Stimulated activated CD4-positive, alpha-beta T cell treated with anti-CD3 and anti-CD28 coated beads, Interleukin-15, amount 100 ng/mL, for 48 hours (primary cell): ENCODE measurements at regions not wholly inside any gene's neighbourhood (a gene's known extent, or its start where the extent isn't known, plus 50 kb on each side); places are given as distances from the start of the nearest gene placed in this dataset.

Source experiments
- DNase-seq, 2 donors: peaks; one replicate each; pipeline ENCODE4 v3.0.0-alpha.2; 2020; ENCODE audit warnings: low read depth in 2 of 2

GRCh38 chr17:34825884-34826283 lies 135.4 kb downstream of the CCT6B start:
- DNase-seq: no peak

GRCh38 chr17:34825102-34825501 lies 136.2 kb downstream of the CCT6B start:
- no peak for DNase-seq

- no peak for DNase-seq
These were observed 138.2 kb downstream of the CCT6B start for GRCh38 chr17:34823023-34823422.

GRCh38 chr17:34822007-34822739 lies 139.1 kb downstream of the CCT6B start:
- DNase-seq: no peak

GRCh38 chr17:34820922-34821321 lies 140.3 kb downstream of the CCT6B start:
- DNase-seq: no peak

- DNase-seq: no peak
These were observed 140.9 kb downstream of the CCT6B start for GRCh38 chr17:34820248-34820801.

- DNase-seq: no peak
These were observed 143.8 kb downstream of the CCT6B start for GRCh38 chr17:34817252-34818035.

GRCh38 chr17:34816848-34817247 lies 144.4 kb downstream of the CCT6B start:
- no peak for DNase-seq

GRCh38 chr17:34813290-34813689 lies 148.0 kb downstream of the CCT6B start:
- no peak for DNase-seq

- DNase-seq: no peak
These were observed 149.7 kb downstream of the CCT6B start for GRCh38 chr17:34811561-34811960.

- DNase-seq: no peak
These were observed 160.6 kb downstream of the CCT6B start for GRCh38 chr17:34800661-34801060.

- no peak for DNase-seq
These were observed 161.5 kb downstream of the CCT6B start for GRCh38 chr17:34799751-34800150.

- DNase-seq: no peak
These were observed 162.7 kb downstream of the CCT6B start for GRCh38 chr17:34798581-34798980.

- DNase-seq: no peak
These were observed 163.5 kb downstream of the CCT6B start for GRCh38 chr17:34797720-34798119.

GRCh38 chr17:34793231-34793908 lies 167.9 kb downstream of the CCT6B start:
- DNase-seq: no peak

- no peak for DNase-seq
These were observed 172.6 kb downstream of the CCT6B start for GRCh38 chr17:34788696-34789095.

GRCh38 chr17:34784526-34784925 lies 176.7 kb downstream of the CCT6B start:
- DNase-seq: no peak

GRCh38 chr17:34782271-34782670 lies 179.0 kb downstream of the CCT6B start:
- DNase-seq: no peak

GRCh38 chr17:34781571-34782108 lies 179.6 kb downstream of the CCT6B start:
- no peak for DNase-seq

GRCh38 chr17:34781071-34781470 lies 180.2 kb downstream of the CCT6B start:
- DNase-seq: no peak

- no peak for DNase-seq
These were observed 180.8 kb downstream of the CCT6B start for GRCh38 chr17:34780438-34780837.
